Left renal cortex interstitium (tissue), 4 donors: ENCODE measurements at regions not wholly inside any gene's neighbourhood (a gene's known extent, or its start where the extent isn't known, plus 50 kb on each side); places are given as distances from the start of the nearest gene placed in this dataset.
A peak's percentile ranks its signal among the peaks of the same experiment; 100 is the strongest.
"Not testable (repeated sequence)": the region's sequence is repeated elsewhere in the genome, so short reads cannot be mapped to it uniquely, and the experiment has no call there.

Source experiments
- DNase-seq, 4 donors: peaks; one replicate each; pipeline ENCODE4 v3.0.0-alpha.2; 2013; ENCODE audit warnings: low read depth in 4 of 4, low spot score in 2 of 4, missing footprints in 1 of 4

DNA sequence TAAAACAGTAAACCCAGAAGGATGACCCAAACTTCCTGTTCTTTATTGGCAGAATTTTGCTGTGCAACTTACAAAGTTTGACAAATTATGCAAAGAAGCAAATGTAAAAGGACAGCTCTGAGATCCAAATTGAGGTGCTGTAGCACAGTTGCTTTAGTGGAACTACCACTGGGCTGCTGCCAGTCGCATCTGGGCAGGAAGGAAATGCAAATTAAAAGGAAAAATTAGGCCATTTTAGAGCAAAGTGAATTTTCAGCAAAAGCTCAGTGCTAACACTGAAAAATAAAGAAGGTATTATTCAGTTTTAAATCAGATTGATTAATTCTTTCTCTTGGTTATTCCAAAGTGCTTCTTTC, 104.5 kb downstream of the ZMAT3 start:
- no peak for DNase-seq

DNA sequence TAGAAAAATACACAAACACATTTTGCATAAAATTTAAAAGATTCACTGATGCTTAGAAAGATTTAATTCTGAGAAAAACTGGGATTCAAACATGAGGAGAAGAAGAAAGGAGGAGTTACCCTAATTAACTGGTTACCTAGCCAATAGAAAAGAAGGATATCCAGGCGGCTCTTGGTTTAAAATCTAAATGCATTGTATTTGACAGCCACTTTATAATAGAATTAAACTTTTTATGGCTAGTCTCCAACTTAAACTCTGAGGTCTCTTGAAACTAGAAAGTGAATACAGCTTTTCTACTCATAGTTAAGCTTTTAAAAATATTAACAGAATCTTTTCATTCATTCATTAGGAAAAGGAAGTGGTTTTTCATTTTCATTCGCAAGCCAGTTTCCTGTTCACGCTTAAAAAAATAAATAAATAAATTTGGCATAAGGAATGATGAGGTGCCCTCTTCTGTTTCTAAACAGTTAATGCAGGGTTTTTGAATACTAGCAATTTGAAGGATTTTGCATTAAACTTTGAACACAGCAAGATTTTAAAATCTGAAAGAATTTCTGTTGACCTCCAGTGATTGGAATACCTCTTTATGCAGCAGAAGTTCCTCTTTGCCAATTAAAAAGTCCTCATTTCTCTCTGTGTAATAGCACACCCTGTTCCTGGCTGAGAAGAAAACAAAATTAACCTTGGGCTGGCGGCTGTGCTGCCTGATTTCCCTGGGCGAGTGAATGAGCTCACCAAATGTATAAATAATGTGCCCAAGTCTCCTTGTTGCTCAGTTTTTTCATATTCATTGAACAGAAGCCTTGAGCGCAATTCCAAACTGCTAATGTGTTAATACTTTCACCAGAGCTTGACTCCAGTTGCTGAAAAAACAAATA, 105.1 kb downstream of the ZMAT3 start:
- peak in 2 of 4 donors; percentile 25 to 37 for DNase-seq

DNA sequence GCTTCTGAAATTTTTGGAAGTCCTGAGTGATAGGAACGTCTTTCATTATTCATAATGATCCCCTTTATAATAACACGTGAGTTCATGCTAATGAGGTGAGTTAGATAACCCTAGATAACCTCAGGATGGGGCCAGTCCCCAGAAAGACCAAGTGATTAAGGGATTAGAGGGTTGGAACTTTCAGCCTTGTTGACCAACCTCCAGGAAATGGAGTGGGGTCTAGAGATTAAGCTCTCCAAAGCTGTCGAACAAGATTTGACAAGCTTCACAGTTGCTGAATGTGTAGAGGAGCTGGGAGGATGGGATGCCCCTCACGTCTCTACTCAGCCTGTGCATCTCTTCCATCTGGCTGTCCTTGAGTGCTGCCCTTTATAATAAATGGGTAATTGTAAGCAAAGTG, 107.1 kb downstream of the ZMAT3 start:
- DNase-seq: no peak

DNA sequence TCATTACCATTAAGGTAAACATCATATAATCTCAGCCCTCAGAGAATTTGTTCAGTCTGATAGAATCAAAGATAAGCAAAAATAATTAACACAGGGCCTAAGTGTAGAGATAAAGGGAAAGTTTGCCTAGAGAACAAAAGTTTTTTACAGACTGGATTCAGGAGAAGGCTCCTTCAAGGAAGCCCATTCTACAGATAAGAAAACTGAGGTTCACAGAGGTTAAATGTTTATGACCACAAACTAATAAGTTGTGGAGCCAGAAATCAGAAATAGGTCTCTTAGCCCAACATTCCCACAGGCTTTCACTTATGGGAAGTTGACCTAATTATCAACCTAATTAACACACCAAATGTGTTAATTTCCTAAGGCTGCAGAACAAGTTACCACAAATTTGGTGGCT, 110.7 kb downstream of the ZMAT3 start:
- DNase-seq: no peak

DNA sequence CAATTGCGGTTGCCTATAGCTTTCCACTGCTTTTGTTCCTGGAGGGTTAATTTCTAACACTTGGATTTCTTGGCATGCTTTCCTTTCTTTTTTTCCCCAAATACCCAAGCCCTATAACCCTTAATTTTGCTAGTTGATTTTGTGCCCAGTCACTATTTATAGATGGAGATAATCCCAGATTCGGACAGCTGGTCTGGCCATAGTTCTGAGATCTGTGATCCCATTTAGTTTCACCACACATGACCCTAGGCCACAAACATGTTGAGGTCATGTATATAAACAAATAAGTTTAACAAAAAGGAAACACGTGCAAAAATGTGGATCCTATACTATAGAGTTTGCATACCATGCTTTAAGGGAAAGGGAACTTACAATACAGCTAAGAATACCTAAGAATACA, 111.4 kb downstream of the ZMAT3 start:
- DNase-seq: no peak

DNA sequence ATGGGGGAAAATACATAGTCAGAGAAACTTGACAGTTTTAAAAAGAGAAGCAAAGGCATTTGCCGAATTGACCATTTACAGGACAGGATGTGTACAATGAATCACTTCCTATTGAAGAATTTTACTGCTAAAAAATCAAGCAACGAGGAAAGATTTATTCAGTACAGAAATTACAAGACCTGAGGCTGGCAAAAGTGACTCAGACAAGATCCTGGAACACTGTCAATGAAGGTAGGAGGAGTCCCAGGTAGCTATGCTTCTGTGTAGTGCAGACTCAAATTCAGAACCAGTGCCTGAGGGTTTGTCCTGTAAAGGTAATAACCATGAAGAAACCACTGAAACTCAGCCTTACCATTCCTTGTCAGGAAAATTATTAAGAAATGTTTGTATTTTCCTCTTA, 120.9 kb downstream of the ZMAT3 start:
- no peak for DNase-seq

DNA sequence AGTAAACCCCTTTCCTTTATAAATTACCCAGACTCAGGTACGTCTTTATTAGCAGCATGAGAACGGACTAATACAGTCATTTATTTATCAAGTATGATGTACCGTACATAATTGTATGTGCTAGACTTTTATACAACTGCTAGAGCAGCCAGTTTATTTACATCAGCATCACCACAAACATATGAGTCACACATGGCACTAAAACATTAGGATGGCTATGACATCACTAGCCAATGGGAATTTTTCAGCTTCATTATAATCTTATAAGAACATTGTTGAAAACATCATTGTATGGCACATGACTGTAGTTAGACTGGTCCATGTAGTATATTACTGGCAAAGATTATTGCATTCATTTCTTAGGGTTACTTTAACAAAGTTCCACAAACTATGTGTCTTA, 121.7 kb downstream of the ZMAT3 start:
- DNase-seq: no peak

DNA sequence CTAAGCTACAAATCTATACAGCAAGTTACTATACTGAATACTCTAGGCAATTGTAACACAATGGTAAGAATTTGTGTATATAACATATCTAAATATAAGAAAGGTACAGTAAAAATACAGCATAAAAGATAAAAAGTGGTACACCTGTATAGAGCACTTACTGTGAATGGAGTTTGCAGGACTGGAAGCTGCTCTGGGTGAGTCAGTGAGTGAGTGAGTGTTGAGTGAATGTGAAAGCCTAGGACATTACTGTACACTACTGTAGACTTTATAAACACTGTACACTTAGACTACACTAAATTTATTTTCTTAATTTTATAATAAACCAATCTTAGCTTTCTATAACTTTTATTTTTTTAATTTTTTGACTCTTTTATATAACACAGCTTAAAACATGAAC, 123.1 kb downstream of the ZMAT3 start:
- no peak for DNase-seq

DNA sequence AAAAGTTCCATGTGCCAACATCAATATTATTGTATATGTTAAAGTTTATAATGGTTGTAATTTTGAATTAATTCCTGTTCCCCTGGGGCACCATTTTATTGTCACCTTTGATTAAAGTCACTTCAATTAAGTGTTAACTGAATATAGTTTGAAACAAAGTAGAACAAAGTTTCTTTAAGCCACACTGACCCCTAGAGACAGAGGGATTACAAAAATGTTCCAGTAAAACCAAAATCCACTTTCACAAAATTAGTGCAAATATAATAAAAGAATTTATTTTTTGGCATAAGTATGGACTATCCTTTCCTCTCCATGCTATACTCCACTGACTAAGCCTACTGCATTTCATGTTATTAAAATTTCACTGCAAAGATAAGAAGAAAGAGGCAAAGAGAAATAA, 123.9 kb downstream of the ZMAT3 start:
- DNase-seq: no peak

DNA sequence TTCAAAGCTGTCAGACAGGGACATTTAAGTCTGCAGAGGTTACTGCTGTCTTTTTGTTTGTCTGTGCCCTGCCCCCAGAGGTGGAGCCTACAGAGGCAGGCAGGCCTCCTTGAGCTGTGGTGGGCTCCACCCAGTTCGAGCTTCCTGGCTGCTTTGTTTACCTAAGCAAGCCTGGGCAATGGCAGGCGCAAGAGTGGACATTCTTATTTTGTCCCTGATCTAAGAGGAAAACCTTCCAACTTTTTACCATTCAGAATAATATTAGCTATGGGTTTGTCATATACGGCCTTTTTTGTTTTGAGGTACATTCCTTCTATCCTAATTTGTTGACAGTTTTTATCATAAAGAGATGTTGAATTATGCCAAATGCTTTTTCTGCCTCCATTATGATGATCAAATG, 129.3 kb downstream of the ZMAT3 start:
- DNase-seq: not testable (repeated sequence)

DNA sequence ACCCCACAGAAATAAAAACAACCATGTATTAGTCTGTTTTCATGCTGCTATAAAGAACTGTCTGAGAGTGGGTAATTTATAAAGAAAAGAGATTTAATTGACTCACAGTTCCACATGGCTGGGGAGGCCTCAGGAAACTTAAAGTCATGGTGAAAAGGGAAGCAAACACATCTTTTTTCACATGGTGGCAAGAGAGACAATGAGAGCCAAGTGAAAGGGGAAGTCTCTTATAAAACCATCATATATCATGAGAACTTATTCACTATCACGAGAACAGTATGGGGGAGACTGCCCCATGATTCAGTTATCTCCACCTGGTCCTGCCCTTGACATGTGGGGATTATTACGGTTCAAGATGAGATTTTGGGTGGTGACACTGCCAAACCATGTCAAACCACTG, 141.5 kb downstream of the ZMAT3 start:
- DNase-seq: no peak

DNA sequence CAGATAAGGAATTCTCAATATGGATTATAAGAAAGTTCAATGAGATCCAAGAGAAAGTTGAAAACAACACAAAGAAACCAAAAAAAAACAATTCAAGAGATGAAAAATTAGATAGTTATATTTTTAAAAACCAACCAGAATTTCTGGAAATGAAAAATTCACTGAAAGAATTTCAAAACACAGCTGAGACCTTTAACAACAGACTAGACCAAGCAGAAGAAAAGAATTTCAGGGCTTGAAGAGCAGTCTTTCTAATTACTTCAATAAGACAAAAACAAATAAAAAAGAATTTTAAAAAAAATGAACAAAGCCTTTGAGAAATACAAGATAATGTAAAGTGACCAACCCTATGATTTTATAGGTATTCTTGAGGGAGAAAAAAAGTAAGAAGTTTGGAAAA, 155.4 kb downstream of the ZMAT3 start:
- no peak for DNase-seq

DNA sequence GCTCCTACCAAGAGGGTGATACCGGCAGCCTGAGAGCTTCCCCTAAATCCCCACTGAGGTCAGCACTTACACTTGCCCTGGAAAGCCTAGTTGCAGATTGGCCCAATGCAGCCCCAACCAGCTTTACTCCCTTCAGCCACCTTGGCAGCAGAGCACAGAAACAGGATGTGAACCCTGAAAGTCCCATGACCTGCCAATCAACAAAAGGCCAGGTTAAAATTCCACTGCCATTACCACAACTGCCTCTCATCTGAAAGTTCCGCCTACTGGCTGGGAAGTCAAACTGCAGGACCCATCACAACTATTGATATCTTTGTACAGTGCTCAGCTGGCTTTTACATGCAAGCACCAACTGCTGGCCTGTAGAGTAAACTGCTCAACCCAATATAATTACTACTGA, 156.2 kb downstream of the ZMAT3 start:
- DNase-seq: no peak

DNA sequence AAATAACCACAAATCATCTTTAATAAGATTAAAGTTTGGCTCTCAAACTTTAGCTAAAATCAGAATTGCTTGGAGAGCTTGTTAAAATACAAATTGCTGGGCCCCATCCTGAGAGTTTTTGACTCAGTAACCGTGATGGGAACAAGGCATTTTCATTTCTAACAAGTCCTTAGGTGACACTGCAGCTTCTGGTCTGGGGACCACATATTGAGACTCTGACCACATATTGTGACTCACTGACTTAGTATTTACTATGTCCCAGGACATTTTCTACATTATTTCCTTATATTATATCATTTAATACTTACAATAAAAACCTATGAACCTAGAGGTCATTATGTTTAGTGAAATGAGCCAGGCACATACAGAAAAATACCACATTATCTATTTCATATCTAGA, 164.5 kb downstream of the ZMAT3 start:
- DNase-seq: no peak

DNA sequence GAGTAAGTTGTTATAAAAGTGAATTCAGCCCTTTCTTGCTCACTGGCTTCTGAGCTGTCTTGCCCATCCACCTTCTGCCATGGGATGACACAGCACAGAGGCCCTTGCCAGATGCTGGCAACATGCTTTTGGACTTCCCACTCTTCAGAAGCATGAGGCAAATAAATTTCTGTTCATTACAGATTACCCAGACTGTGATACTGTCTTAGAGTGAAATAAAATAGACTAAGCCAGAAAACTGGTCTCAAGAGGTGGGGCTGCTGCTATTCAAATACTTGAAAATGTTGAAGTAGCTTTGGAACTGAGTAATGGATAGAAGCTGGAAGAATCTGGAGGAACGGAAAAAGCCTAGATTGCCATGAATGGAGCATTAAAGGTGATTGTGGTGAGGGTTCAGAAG, 170.4 kb downstream of the ZMAT3 start:
- DNase-seq: no peak

DNA sequence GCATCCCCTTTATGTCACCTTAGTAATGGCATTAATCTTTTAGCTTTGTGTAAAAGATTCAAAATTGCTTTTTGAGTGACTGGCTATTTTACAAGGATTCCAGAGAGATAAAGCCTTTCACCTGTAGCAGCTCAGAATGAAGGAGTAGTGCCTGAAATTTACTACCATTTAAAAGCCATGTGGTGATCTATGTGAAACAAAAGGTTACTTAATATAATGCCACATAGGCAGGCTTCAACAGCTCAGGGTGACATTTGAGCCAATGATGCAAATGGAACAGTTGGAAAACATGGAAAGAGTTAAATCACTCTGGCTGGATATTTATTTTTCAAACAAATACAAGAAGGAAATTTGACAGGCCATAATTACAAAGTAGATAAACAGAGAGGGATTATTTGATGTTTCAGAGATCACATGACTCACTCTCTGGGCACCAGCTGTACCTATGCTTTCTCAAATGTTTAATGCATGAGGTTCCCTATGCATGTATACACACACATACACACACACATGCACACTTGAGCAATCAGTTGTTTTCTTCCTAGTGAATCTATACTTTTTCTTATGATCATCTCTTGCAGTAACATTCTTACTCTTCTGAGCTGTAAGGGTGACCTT, 171.5 kb downstream of the ZMAT3 start:
- DNase-seq: no peak

DNA sequence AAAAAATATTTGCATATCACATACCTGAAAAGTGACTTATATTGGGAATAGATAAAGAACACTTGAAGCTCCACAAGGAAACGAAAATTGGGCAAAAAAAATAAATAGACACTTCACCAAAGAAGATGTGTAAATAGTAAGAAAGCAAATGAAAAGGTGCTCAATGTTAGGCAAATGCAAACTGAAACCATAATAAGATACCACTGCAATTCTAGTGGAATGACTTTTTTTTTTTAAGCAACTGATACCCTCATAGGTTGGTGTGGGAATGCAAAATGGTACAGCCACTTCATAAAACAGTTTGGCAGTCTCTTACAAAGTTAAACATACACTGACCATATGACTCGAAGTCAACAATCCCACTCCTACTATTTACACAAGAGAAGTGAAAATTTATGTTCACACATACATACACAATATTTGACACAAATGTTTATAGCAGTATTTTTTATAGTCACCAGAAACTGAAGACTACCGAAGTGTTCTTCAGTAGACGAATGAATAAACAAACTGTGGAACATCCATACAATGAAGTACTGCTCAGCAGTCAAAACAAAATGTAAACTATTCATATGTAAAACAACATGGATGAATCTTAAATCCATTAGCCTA, 176.3 kb downstream of the ZMAT3 start:
- no peak for DNase-seq
